ENCODE measurements at regions not wholly inside any gene's neighbourhood (a gene's known extent, or its start where the extent isn't known, plus 50 kb on each side); places are given as distances from the start of the nearest gene placed in this dataset.

DNA sequence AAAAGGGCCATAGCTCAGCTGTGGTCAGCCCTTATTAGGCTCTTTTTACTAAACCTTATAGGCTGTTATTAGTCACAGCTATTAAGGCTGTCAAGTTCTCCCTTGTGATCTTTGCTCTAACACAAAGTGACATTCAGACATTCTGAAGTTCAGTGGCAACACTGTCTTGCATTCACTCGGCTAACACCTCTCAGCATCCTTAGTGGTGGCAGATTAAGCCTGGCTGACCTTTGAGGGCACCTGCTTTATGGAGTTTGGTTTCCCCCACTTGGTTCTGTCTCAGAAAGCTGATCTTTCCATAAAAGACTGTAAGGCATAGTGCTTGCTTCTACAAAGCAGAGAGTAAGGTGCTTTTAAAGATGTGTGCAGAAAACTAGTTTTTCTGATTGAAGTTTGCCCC is 677.4 kb upstream of the TMEM132C start:
- TF ChIP-seq, protein P1, sequence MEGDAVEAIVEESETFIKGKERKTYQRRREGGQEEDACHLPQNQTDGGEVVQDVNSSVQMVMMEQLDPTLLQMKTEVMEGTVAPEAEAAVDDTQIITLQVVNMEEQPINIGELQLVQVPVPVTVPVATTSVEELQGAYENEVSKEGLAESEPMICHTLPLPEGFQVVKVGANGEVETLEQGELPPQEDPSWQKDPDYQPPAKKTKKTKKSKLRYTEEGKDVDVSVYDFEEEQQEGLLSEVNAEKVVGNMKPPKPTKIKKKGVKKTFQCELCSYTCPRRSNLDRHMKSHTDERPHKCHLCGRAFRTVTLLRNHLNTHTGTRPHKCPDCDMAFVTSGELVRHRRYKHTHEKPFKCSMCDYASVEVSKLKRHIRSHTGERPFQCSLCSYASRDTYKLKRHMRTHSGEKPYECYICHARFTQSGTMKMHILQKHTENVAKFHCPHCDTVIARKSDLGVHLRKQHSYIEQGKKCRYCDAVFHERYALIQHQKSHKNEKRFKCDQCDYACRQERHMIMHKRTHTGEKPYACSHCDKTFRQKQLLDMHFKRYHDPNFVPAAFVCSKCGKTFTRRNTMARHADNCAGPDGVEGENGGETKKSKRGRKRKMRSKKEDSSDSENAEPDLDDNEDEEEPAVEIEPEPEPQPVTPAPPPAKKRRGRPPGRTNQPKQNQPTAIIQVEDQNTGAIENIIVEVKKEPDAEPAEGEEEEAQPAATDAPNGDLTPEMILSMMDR (IDR thresholded peaks at IDR 0.05) = no peak
- TF ChIP-seq ZFX (IDR thresholded peaks at IDR 0.05; ENCODE audit: borderline replicate concordance) = no peak
